Uterus (tissue), 3 donors: ENCODE measurements at regions not wholly inside any gene's neighbourhood (a gene's known extent, or its start where the extent isn't known, plus 50 kb on each side); places are given as distances from the start of the nearest gene placed in this dataset.

Source experiments
- DNase-seq, 2 donors: peaks; one replicate each; pipeline ENCODE4 v3.0.0-alpha.2; 2019 to 2020
- H3K27ac ChIP-seq, 2 donors: fragments of 200-600 bp; sonication (generic); 1 replicate in 1 of 2; 2 replicates in 1 of 2; pipeline ENCODE4 v1.5.1; 2016 to 2018
- H3K27me3 ChIP-seq, 2 donors: fragments of 200-600 bp; sonication (generic); one replicate each; pipeline ENCODE4 v1.5.1; 2018 to 2019; ENCODE audit warnings: control low read depth in 1 of 2
- H3K36me3 ChIP-seq, 2 donors: fragments of 200-600 bp; sonication (generic); one replicate each; pipeline ENCODE4 v1.5.1; 2019; ENCODE audit warnings: control low read depth in 1 of 2
- H3K4me1 ChIP-seq, 2 donors: fragments of 200-600 bp; sonication (generic); one replicate each; pipeline ENCODE4 v1.5.1; 2018 to 2019; ENCODE audit warnings: control low read depth in 1 of 2
- H3K4me3 ChIP-seq, 2 donors: fragments of 200-600 bp; sonication (generic); 1 replicate in 1 of 2; 2 replicates in 1 of 2; pipeline ENCODE4 v1.5.1; 2018 to 2019; ENCODE audit warnings: mild to moderate bottlenecking in 1 of 2
- H3K9me3 ChIP-seq, 2 donors: fragments of 200-600 bp; sonication (generic); one replicate each; pipeline ENCODE4 v1.5.1; 2019; ENCODE audit warnings: control low read depth in 1 of 2
- CTCF ChIP-seq, 4 experiments: fragments of 200-600 bp in 2 of 4; fragments of 450-650 bp in 2 of 4; sonication (generic) in 2 of 4; IDR thresholded peaks; one replicate each; pipeline ENCODE4 v1.5.1; 2016 to 2019; ENCODE audit warnings: antibody characterized with exemption in 4 of 4, mild to moderate bottlenecking in 2 of 4, moderate library complexity in 1 of 4
- POLR2A ChIP-seq, 2 donors: fragments of 450-650 bp; IDR thresholded peaks; one replicate each; pipeline ENCODE4 v1.6.1; 2016; ENCODE audit warnings: antibody characterized with exemption in 2 of 2, mild to moderate bottlenecking in 1 of 2, moderate library complexity in 1 of 2
- intact Hi-C: fragments of 100-400 bp; cut with DNase I; formaldehyde crosslinking; loops from one replicate; pipeline ENCODE4 v1.15.1; 2023; ENCODE audit warnings: low total_unique reads
- donor health status: DM: yes; HTN: yes; CAD: no.

GRCh38 chr14:22481546-22481945 is 107.5 kb downstream of the DAD1 start:
- peaks cover 5 to 22% of the 10 kb centered on the region in 2 donors for H3K4me1 ChIP-seq

GRCh38 chr14:22479776-22480464 is 109.1 kb downstream of the DAD1 start:
- DNase-seq = no peak
- intact Hi-C loops = loop anchor here (10.0 kb wide), 1 partner anchor 85 kb away; no protein-coding TSS in a partner anchor

More at GRCh38 chr14:22481546-22481945, 107.5 kb downstream of the DAD1 start:
- Histone ChIP-seq H3K27me3 (no peaks in the 10 kb centered on the region), H3K4me3 (no peak overlapping the region), H3K27ac (peak overlapping the region; percentile 51 to 73), H3K9me3 (no peaks in the 10 kb centered on the region), H3K36me3 (no peaks in the 10 kb centered on the region)
- TF ChIP-seq CTCF (IDR thresholded peaks at IDR 0.05) (no peak), POLR2A (IDR thresholded peaks at IDR 0.05) (no peak)
- no peak for DNase-seq
- intact Hi-C loops = no loop called here

DNA sequence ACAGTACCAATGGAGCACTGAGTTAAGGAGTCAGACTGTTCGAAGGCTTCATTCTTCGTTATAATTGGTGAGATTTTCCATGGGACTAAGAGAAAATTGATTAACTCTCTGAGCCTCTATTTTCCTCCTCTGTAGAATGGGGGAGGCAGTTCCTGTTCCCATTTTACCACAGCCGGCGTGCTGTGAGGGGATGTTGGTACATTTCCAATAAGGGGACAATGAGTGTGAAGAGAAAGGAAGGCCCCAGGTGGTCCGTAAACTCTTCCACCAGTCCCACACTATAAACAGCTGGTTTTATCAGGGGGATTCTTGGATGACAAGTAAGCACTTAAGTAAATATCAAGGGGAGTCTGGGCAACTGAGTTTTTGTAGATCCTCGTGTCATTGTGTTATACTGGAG is 109.9 kb downstream of the DAD1 start:
- H3K36me3 ChIP-seq = no peaks in the 10 kb centered on the region
- no peak overlapping the region for H3K4me3 ChIP-seq
- TF ChIP-seq POLR2A (IDR thresholded peaks at IDR 0.05) = no peak
- TF ChIP-seq CTCF (IDR thresholded peaks at IDR 0.05) = no peak
- peaks cover 9% of the 10 kb centered on the region in 2 donors for H3K4me1 ChIP-seq
- no peaks in the 10 kb centered on the region for H3K27me3 ChIP-seq
- DNase-seq = no peak
- intact Hi-C loops = loop anchor here (10.0 kb wide), 1 partner anchor 84 kb away; no protein-coding TSS in a partner anchor
- peak overlapping the region; percentile 39 to 60 for H3K27ac ChIP-seq
- H3K9me3 ChIP-seq = no peaks in the 10 kb centered on the region

More at GRCh38 chr14:22479776-22480464, 109.1 kb downstream of the DAD1 start:
- Histone ChIP-seq H3K27ac (peak overlapping the region; percentile 21 to 60), H3K27me3 (no peaks in the 10 kb centered on the region), H3K9me3 (no peaks in the 10 kb centered on the region), H3K4me1 (peaks cover 5 to 16% of the 10 kb centered on the region in 2 donors), H3K4me3 (no peak overlapping the region), H3K36me3 (no peaks in the 10 kb centered on the region)
- no peak for TF ChIP-seq CTCF (IDR thresholded peaks at IDR 0.05)
- TF ChIP-seq POLR2A (IDR thresholded peaks at IDR 0.05) = no peak

- peak; percentile 63 to 76 for DNase-seq
- H3K27ac ChIP-seq = peak overlapping the region; percentile 39 to 60
- H3K27me3 ChIP-seq = no peaks in the 10 kb centered on the region
- intact Hi-C loops = loop anchor here (10.0 kb wide), 1 partner anchor 84 kb away; no protein-coding TSS in a partner anchor
- no peak overlapping the region for H3K4me3 ChIP-seq
- TF ChIP-seq POLR2A (IDR thresholded peaks at IDR 0.05) (no peak), CTCF (IDR thresholded peaks at IDR 0.05) (no peak)
- peaks cover 9% of the 10 kb centered on the region in 2 donors for H3K4me1 ChIP-seq
- no peaks in the 10 kb centered on the region for H3K36me3 ChIP-seq
- no peaks in the 10 kb centered on the region for H3K9me3 ChIP-seq
Measured at GRCh38 chr14:22478670-22479069, 110.4 kb downstream of the DAD1 start.

DNA sequence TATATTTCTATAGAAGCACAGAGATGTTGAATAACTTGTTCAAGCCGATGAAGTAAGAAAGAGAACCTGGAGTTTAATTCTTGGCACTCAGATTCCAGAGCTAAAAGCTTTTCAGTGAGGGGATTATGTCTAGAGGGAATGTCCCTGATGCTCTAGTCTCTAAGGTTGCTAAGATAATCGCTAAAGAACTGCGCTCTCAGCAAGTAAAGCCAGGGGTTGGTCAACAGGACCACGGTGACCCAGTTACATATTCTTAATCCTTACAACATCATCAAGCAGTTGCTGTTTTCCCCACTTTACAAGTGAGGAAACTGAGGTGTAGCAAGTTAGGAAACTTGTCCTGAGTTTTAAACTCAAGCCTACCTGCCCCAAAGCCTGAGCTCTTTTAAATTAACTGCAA is 110.8 kb downstream of the DAD1 start:
- Histone ChIP-seq H3K27ac (peak overlapping the region; percentile 39 to 60), H3K9me3 (no peaks in the 10 kb centered on the region), H3K4me3 (no peak overlapping the region), H3K27me3 (no peaks in the 10 kb centered on the region), H3K36me3 (no peaks in the 10 kb centered on the region), H3K4me1 (peaks cover 9% of the 10 kb centered on the region in 2 donors)
- intact Hi-C loops = loop anchor here (10.0 kb wide), 1 partner anchor 83 kb away; no protein-coding TSS in a partner anchor
- TF ChIP-seq POLR2A (IDR thresholded peaks at IDR 0.05) = no peak
- no peak for TF ChIP-seq CTCF (IDR thresholded peaks at IDR 0.05)
- no peak for DNase-seq
